KMS-11 (cell line): ENCODE measurements at regions not wholly inside any gene's neighbourhood (a gene's known extent, or its start where the extent isn't known, plus 50 kb on each side); places are given as distances from the start of the nearest gene placed in this dataset.

Source experiments
- H2AFZ ChIP-seq: fragments of 200-600 bp; sonication (generic); 2 replicates; pipeline ENCODE4 v1.6.1; 2016; ENCODE audit warnings: antibody characterized with exemption, mixed run types, low read depth
- H3K27ac ChIP-seq: fragments of 200-600 bp; sonication (generic); 2 replicates; pipeline ENCODE4 v1.6.1; 2016; ENCODE audit warnings: mild to moderate bottlenecking, mixed run types
- H3K27me3 ChIP-seq: fragments of 200-600 bp; sonication (generic); 2 replicates; pipeline ENCODE4 v1.6.1; 2017; ENCODE audit warnings: mild to moderate bottlenecking, low read depth, mixed run types, moderate library complexity; ENCODE audit not compliant: insufficient read depth
- H3K36me3 ChIP-seq: fragments of 200-600 bp; sonication (generic); 2 replicates; pipeline ENCODE4 v1.6.1; 2017; ENCODE audit warnings: mild to moderate bottlenecking, mixed run types; ENCODE audit not compliant: insufficient read depth
- H3K4me1 ChIP-seq: fragments of 200-600 bp; sonication (generic); 2 replicates; pipeline ENCODE4 v1.6.1; 2016; ENCODE audit warnings: mild to moderate bottlenecking, low read depth, mixed run types; ENCODE audit not compliant: poor library complexity, severe bottlenecking
- H3K4me2 ChIP-seq: fragments of 200-600 bp; sonication (generic); 2 replicates; pipeline ENCODE4 v1.7.0; 2016; ENCODE audit warnings: mild to moderate bottlenecking, mixed run types
- H3K4me3 ChIP-seq: fragments of 200-600 bp; sonication (generic); IDR thresholded peaks from 2 replicates; pipeline ENCODE4 v1.6.1; 2017; ENCODE audit warnings: low read depth, low read length, mixed read lengths; ENCODE audit not compliant: insufficient read depth
- H3K79me2 ChIP-seq: fragments of 200-600 bp; sonication (generic); 2 replicates; pipeline ENCODE4 v1.6.1; 2016; ENCODE audit warnings: low read depth, mixed run types; ENCODE audit not compliant: insufficient read depth
- H3K9ac ChIP-seq: fragments of 200-600 bp; sonication (generic); 2 replicates; pipeline ENCODE4 v1.6.1; 2016; ENCODE audit warnings: mild to moderate bottlenecking, mixed run types
- H4K20me1 ChIP-seq: fragments of 200-600 bp; sonication (generic); 2 replicates; pipeline ENCODE4 v1.6.1; 2016; ENCODE audit warnings: mild to moderate bottlenecking, mixed run types; ENCODE audit not compliant: insufficient read depth
- CTCF ChIP-seq: fragments of 200-600 bp; sonication (generic); conservative IDR thresholded peaks from 2 replicates; pipeline ENCODE4 v1.6.1; 2017; ENCODE audit warnings: low read depth, mild to moderate bottlenecking, antibody characterized with exemption, low read length, moderate library complexity, mixed read lengths

- Histone ChIP-seq H3K27ac (no peak overlapping the region), H3K36me3 (no peaks in the 10 kb centered on the region), H3K4me3 (no peak overlapping the region), H3K27me3 (no peaks in the 10 kb centered on the region), H3K4me2 (no peak overlapping the region), H2AFZ (no peak overlapping the region), H3K9ac (no peak overlapping the region), H4K20me1 (no peaks in the 10 kb centered on the region), H3K4me1 (no peaks in the 10 kb centered on the region), H3K79me2 (no peaks in the 10 kb centered on the region)
- TF ChIP-seq CTCF = no peak
Observed at GRCh38 chr2:62381656-62382055, 124.3 kb downstream of the TMEM17 start.

- Histone ChIP-seq H3K36me3 (no peaks in the 10 kb centered on the region), H4K20me1 (no peaks in the 10 kb centered on the region), H3K4me1 (no peaks in the 10 kb centered on the region), H3K27me3 (no peaks in the 10 kb centered on the region), H3K9ac (no peak overlapping the region), H3K4me2 (no peak overlapping the region), H3K27ac (no peak overlapping the region), H3K4me3 (no peak overlapping the region), H3K79me2 (no peaks in the 10 kb centered on the region), H2AFZ (no peak overlapping the region)
- no peak for TF ChIP-seq CTCF
Observed at GRCh38 chr2:62379566-62379965, 126.4 kb downstream of the TMEM17 start.

- no peak overlapping the region for H3K4me3 ChIP-seq
- H3K27me3 ChIP-seq = no peaks in the 10 kb centered on the region
- H3K27ac ChIP-seq = no peak overlapping the region
- no peaks in the 10 kb centered on the region for H4K20me1 ChIP-seq
- no peak overlapping the region for H3K4me2 ChIP-seq
- TF ChIP-seq CTCF = no peak
- H2AFZ ChIP-seq = no peak overlapping the region
- H3K79me2 ChIP-seq = no peaks in the 10 kb centered on the region
- no peaks in the 10 kb centered on the region for H3K4me1 ChIP-seq
- H3K9ac ChIP-seq = no peak overlapping the region
- H3K36me3 ChIP-seq = no peaks in the 10 kb centered on the region
Observed at GRCh38 chr2:62375113-62375420, 130.9 kb downstream of the TMEM17 start.

GRCh38 chr2:62374301-62375112, 131.5 kb downstream of the TMEM17 start:
- TF ChIP-seq CTCF = no peak
- no peak overlapping the region for H2AFZ ChIP-seq
- no peaks in the 10 kb centered on the region for H3K27me3 ChIP-seq
- no peaks in the 10 kb centered on the region for H3K79me2 ChIP-seq
- H4K20me1 ChIP-seq = no peaks in the 10 kb centered on the region
- no peaks in the 10 kb centered on the region for H3K4me1 ChIP-seq
- no peak overlapping the region for H3K4me3 ChIP-seq
- no peaks in the 10 kb centered on the region for H3K36me3 ChIP-seq
- H3K9ac ChIP-seq = no peak overlapping the region
- H3K4me2 ChIP-seq = no peak overlapping the region
- no peak overlapping the region for H3K27ac ChIP-seq
